ENCODE measurements at regions not wholly inside any gene's neighbourhood (a gene's known extent, or its start where the extent isn't known, plus 50 kb on each side); places are given as distances from the start of the nearest gene placed in this dataset.
"Not testable (repeated sequence)": the region's sequence is repeated elsewhere in the genome, so short reads cannot be mapped to it uniquely, and the experiment has no call there.

GRCh38 chrX:3495836-3496769, 149.7 kb upstream of the MXRA5 start:
- H3K27me3 ChIP-seq (ENCODE audit: control insufficient read depth in 2 of 2, insufficient read depth in 2 of 2, low read length in 2 of 2); CTCF ChIA-PET; H3K9ac ChIP-seq (replicated peaks; ENCODE audit: extremely low read depth, insufficient read depth, low read length); H3K4me1 ChIP-seq (ENCODE audit: control insufficient read depth, extremely low read depth, insufficient read depth, low read length); BruUV-seq (replicated peaks); DNase-seq (ENCODE audit: low read depth, low spot score); intact Hi-C loops (cut with micrococcal nuclease); POLR2A ChIA-PET; H3K36me3 ChIP-seq (ENCODE audit: control insufficient read depth in 2 of 2, extremely low read depth in 1 of 2, insufficient read depth in 2 of 2, low read length in 2 of 2); H3K4me3 ChIP-seq (replicated peaks in 1 of 3; ENCODE audit: insufficient read depth in 1 of 3, low read depth in 1 of 3, low read length in 3 of 3); H3K9me1 ChIP-seq (replicated peaks; ENCODE audit: control insufficient read depth, extremely low read depth, insufficient read depth, low read length); H3K4me2 ChIP-seq (ENCODE audit: insufficient read depth, low read length); H3K79me2 ChIP-seq (ENCODE audit: control insufficient read depth, insufficient read depth, low read length); dilution Hi-C loops (cut with MboI; ENCODE audit: extremely low pct_ligation_motif_present, low sequenced_read_pairs); H3K9me3 ChIP-seq (replicated peaks; ENCODE audit: control insufficient read depth, insufficient read depth, low read length); H3K27ac ChIP-seq (ENCODE audit: insufficient read depth, low read depth, low read length); H2AFZ ChIP-seq (ENCODE audit: low read depth, low read length); H4K20me1 ChIP-seq (replicated peaks; ENCODE audit: control insufficient read depth, extremely low read depth, insufficient read depth, low read length): not testable (repeated sequence)
- peak; percentile 74 for FAIRE-seq

- H3K27ac ChIP-seq (ENCODE audit: insufficient read depth, low read depth, low read length): no peak overlapping the region
Observed at GRCh38 chrX:3493605-3494004, 147.2 kb upstream of the MXRA5 start.

More at GRCh38 chrX:3493605-3494004, 147.2 kb upstream of the MXRA5 start:
- FAIRE-seq (no peak), DNase-seq (ENCODE audit: low read depth, low spot score) (no peak)
- BruUV-seq (replicated peaks): no TSS peak
- no peak overlapping the region for H2AFZ ChIP-seq (ENCODE audit: low read depth, low read length)
- no peaks in the 10 kb centered on the region for H3K9me3 ChIP-seq (replicated peaks; ENCODE audit: control insufficient read depth, insufficient read depth, low read length)
- no peaks in the 10 kb centered on the region for H3K79me2 ChIP-seq (ENCODE audit: control insufficient read depth, insufficient read depth, low read length)
- H3K27me3 ChIP-seq (ENCODE audit: control insufficient read depth in 2 of 2, insufficient read depth in 2 of 2, low read length in 2 of 2): no peaks in the 10 kb centered on the region
- dilution Hi-C loops (cut with MboI; ENCODE audit: extremely low pct_ligation_motif_present, low sequenced_read_pairs): no loop called here
- no peaks in the 10 kb centered on the region for H4K20me1 ChIP-seq (replicated peaks; ENCODE audit: control insufficient read depth, extremely low read depth, insufficient read depth, low read length)
- no peaks in the 10 kb centered on the region for H3K4me1 ChIP-seq (ENCODE audit: control insufficient read depth, extremely low read depth, insufficient read depth, low read length)
- H3K36me3 ChIP-seq (ENCODE audit: control insufficient read depth in 2 of 2, extremely low read depth in 1 of 2, insufficient read depth in 2 of 2, low read length in 2 of 2): no peaks in the 10 kb centered on the region
- no peak overlapping the region for H3K4me2 ChIP-seq (ENCODE audit: insufficient read depth, low read length)
- intact Hi-C loops (cut with micrococcal nuclease): no loop called here
- no peak overlapping the region for H3K4me3 ChIP-seq (replicated peaks in 1 of 3; ENCODE audit: insufficient read depth in 1 of 3, low read depth in 1 of 3, low read length in 3 of 3)
- ChIA-PET POLR2A (no interaction called here), CTCF (no interaction called here)
- H3K9me1 ChIP-seq (replicated peaks; ENCODE audit: control insufficient read depth, extremely low read depth, insufficient read depth, low read length): no peaks in the 10 kb centered on the region
- no peak for TF ChIP-seq MYC (IDR thresholded peaks at IDR 0.05; ENCODE audit: low read depth, low read length)
- TF ChIP-seq POLR2A (IDR thresholded peaks at IDR 0.05; ENCODE audit: low read depth, low read length): no peak
- TF ChIP-seq CTCF (IDR thresholded peaks at IDR 0.05; ENCODE audit: extremely low read depth in 1 of 2, insufficient read depth in 1 of 2, low read depth in 1 of 2, low read length in 2 of 2): no peak
- TF ChIP-seq MAX (IDR thresholded peaks at IDR 0.05; ENCODE audit: insufficient read depth, insufficient read length): no peak
- TF ChIP-seq FOS (IDR thresholded peaks at IDR 0.05; ENCODE audit: borderline replicate concordance, insufficient read depth, low read length): no peak
- no peak for TF ChIP-seq JUN (IDR thresholded peaks at IDR 0.05; ENCODE audit: borderline replicate concordance, insufficient read depth, insufficient read length, low read depth)
- no peak for TF ChIP-seq EZH2 (IDR thresholded peaks at IDR 0.05; ENCODE audit: borderline replicate concordance, low read depth, low read length, severe bottlenecking)
- no peak for TF ChIP-seq GATA2 (IDR thresholded peaks at IDR 0.05; ENCODE audit: insufficient read depth, insufficient read length, low read depth, low read length)
- TF ChIP-seq POLR2AphosphoS5 (IDR thresholded peaks at IDR 0.05; ENCODE audit: insufficient read depth, low read depth, low read length): no peak
- H3K9ac ChIP-seq (replicated peaks; ENCODE audit: extremely low read depth, insufficient read depth, low read length): no peak overlapping the region
